GM23338 (cell line): ENCODE measurements at regions not wholly inside any gene's neighbourhood (a gene's known extent, or its start where the extent isn't known, plus 50 kb on each side); places are given as distances from the start of the nearest gene placed in this dataset.

Experiments
- ATAC-seq: fragments of 200-7000 bp; cut with Tn5 transposase; 3 replicates; pipeline ENCODE4 v1.9.1; 2020
- DNase-seq: peaks from one replicate; pipeline ENCODE4 v3.0.0-alpha.2; 2015; ENCODE audit warnings: low spot score
- H2AFZ ChIP-seq: fragments of 200-600 bp; sonication (generic); 2 replicates; pipeline ENCODE4 v1.8.0; 2016; ENCODE audit warnings: antibody characterized with exemption, mild to moderate bottlenecking, moderate library complexity
- H3F3A ChIP-seq: fragments of 200-600 bp; sonication (generic); replicated peaks from 2 replicates; pipeline ENCODE4 v1.8.0; 2017; ENCODE audit warnings: antibody characterized with exemption, mixed run types, low read depth
- H3K27ac ChIP-seq: fragments of 200-600 bp; sonication (generic); 2 replicates; pipeline ENCODE4 v1.6.1; 2016; ENCODE audit warnings: low read depth
- H3K27me3 ChIP-seq: fragments of 200-600 bp; sonication (generic); 2 replicates; pipeline ENCODE4 v1.8.0; 2016; ENCODE audit warnings: mild to moderate bottlenecking, mixed run types, moderate library complexity; ENCODE audit not compliant: insufficient read depth
- H3K36me3 ChIP-seq: fragments of 200-600 bp; sonication (generic); 2 replicates; pipeline ENCODE4 v1.8.0; 2016; ENCODE audit warnings: mild to moderate bottlenecking; ENCODE audit not compliant: insufficient read depth
- H3K4me1 ChIP-seq: fragments of 200-600 bp; sonication (generic); 2 replicates; pipeline ENCODE4 v1.8.0; 2016; ENCODE audit warnings: mild to moderate bottlenecking, moderate library complexity; ENCODE audit not compliant: insufficient read depth
- H3K4me2 ChIP-seq: fragments of 200-600 bp; sonication (generic); 2 replicates; pipeline ENCODE4 v1.7.1; 2017; ENCODE audit warnings: mixed run types
- H3K4me3 ChIP-seq: fragments of 200-600 bp; sonication (generic); 2 replicates; pipeline ENCODE4 v1.6.1; 2016; ENCODE audit warnings: mixed run types
- H3K79me2 ChIP-seq: fragments of 200-600 bp; sonication (generic); replicated peaks from 2 replicates; pipeline ENCODE4 v1.8.0; 2017; ENCODE audit warnings: mild to moderate bottlenecking; ENCODE audit not compliant: insufficient read depth
- H3K9me2 ChIP-seq: fragments of 200-600 bp; sonication (generic); 2 replicates; pipeline ENCODE4 v1.8.0; 2017; ENCODE audit not compliant: insufficient read depth
- H4K20me1 ChIP-seq: fragments of 200-600 bp; sonication (generic); replicated peaks from 2 replicates; pipeline ENCODE4 v1.8.0; 2017; ENCODE audit warnings: mild to moderate bottlenecking; ENCODE audit not compliant: insufficient read depth
- H3K27ac Mint-ChIP-seq: 2 replicates; pipeline ENCODE4 v1.8.0; 2020; ENCODE audit warnings: inconsistent platforms, mild to moderate bottlenecking, moderate library complexity, mixed read lengths
- H3K27me3 Mint-ChIP-seq: 3 replicates; pipeline ENCODE4 v1.8.0; 2022; ENCODE audit warnings: low read depth, mild to moderate bottlenecking, moderate library complexity, mixed read lengths, inconsistent platforms; ENCODE audit not compliant: insufficient read depth, poor library complexity
- H3K36me3 Mint-ChIP-seq: 3 replicates; pipeline ENCODE4 v1.8.0; 2021; ENCODE audit warnings: low read depth, mild to moderate bottlenecking, inconsistent platforms, moderate library complexity, mixed read lengths
- H3K4me1 Mint-ChIP-seq: 3 replicates; pipeline ENCODE4 v1.8.0; 2020; ENCODE audit warnings: mild to moderate bottlenecking, inconsistent platforms, mixed read lengths
- H3K4me3 Mint-ChIP-seq: 3 replicates; pipeline ENCODE4 v1.8.0; 2021; ENCODE audit warnings: moderate library complexity, mild to moderate bottlenecking, inconsistent platforms, mixed read lengths
- H3K9me3 Mint-ChIP-seq: 3 replicates; pipeline ENCODE4 v1.8.0; 2020; ENCODE audit warnings: moderate library complexity, mild to moderate bottlenecking, inconsistent platforms, mixed read lengths
- EZH2 ChIP-seq: fragments of 200-600 bp; sonication (generic); IDR thresholded peaks from one replicate; pipeline ENCODE4 v1.8.0; 2017; ENCODE audit warnings: antibody characterized with exemption, mild to moderate bottlenecking, low read depth; ENCODE audit not compliant: unreplicated experiment
- EZH2phosphoT487 ChIP-seq: fragments of 200-600 bp; sonication (generic); IDR thresholded peaks from one replicate; pipeline ENCODE4 v1.8.1; 2018; ENCODE audit warnings: antibody characterized with exemption; ENCODE audit not compliant: unreplicated experiment
- JUNB ChIP-seq: IDR thresholded peaks from one replicate; pipeline ENCODE4 v1.6.1; 2016; ENCODE audit warnings: antibody characterized with exemption; ENCODE audit not compliant: unreplicated experiment
- NANOG ChIP-seq: IDR thresholded peaks from 2 replicates; pipeline ENCODE4 v1.6.1; 2016; ENCODE audit warnings: antibody characterized with exemption, borderline replicate concordance
- STAT1 ChIP-seq: IDR thresholded peaks from one replicate; pipeline ENCODE4 v1.6.1; 2016; ENCODE audit warnings: antibody characterized with exemption; ENCODE audit not compliant: unreplicated experiment
- TF ChIP-seq, protein P1 (sequence below), 2 experiments: fragments of 200-600 bp in 1 of 2; sonication (generic) in 1 of 2; conservative IDR thresholded peaks; 2 replicates each; pipeline versions ENCODE4 v1.5.1 to v1.6.1; 2016 to 2017; ENCODE audit warnings: antibody characterized with exemption in 2 of 2, low read depth in 2 of 2, mild to moderate bottlenecking in 2 of 2, moderate library complexity in 1 of 2
- TF ChIP-seq, protein P2 (sequence below): fragments of 250-450 bp; sonication (Bioruptor Pico); IDR thresholded peaks from 2 replicates; pipeline ENCODE4 v1.5.0; 2020; ENCODE audit warnings: mild to moderate bottlenecking, moderate library complexity

DNA sequence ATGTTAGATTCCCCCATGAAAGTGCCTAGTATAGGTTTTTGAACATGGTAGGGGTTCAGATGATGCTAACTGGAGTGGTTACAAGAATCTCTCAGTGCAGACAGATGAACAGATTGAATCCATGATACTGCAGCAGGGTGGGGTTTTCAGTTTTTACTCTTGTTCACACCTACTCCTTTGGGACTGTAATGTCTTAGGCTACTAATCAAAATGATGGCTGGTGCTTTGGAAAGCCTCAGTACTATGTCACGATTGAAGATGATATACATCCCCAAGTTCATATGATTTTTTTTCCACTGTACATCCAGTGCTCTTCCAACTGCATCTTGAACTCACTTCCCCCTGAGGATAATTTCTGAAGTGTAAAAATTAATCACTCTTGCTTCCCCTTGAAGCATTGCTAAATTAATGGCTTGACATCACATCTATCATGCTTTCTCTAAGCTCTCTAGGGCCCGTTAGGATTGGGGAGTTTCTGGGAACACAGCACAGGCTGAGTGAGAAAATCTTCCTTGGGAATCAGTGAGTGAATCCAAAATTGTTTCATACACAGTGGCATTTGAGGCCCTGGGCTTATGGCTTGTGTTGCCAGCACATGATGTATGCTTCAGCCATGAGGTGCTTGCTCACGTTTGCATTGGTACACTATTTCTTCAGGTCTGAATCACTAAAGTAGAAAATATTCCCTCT lies 115.0 kb upstream of the TPRG1 start (continued):
- TF ChIP-seq JUNB, result no peak
- TF ChIP-seq EZH2, result no peak
- TF ChIP-seq STAT1, result no peak
- TF ChIP-seq NANOG, result no peak

DNA sequence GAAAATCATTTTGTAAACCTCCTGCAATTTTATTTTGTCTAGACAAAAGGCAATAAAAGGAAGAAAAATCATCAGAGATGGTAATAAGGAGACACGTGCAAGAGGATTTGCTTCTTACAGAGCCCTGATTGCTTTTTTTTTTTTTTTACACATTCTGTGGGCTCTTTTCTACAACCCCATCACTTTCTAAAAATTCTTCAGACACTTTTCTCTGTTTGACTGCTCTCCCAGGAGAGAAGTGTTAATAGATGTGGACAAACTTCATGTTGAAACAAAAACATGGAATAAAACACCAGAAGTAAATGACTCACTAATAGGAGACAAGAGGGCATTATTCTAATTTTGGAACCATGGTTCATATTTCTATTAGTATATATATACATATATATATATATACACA lies 114.4 kb upstream of the TPRG1 start:
- ATAC-seq, result no peak

More for the DNA sequence above, 114.4 kb upstream of the TPRG1 start:
- no peak for DNase-seq
- no peak for TF ChIP-seq EZH2phosphoT487
- TF ChIP-seq, protein P1, sequence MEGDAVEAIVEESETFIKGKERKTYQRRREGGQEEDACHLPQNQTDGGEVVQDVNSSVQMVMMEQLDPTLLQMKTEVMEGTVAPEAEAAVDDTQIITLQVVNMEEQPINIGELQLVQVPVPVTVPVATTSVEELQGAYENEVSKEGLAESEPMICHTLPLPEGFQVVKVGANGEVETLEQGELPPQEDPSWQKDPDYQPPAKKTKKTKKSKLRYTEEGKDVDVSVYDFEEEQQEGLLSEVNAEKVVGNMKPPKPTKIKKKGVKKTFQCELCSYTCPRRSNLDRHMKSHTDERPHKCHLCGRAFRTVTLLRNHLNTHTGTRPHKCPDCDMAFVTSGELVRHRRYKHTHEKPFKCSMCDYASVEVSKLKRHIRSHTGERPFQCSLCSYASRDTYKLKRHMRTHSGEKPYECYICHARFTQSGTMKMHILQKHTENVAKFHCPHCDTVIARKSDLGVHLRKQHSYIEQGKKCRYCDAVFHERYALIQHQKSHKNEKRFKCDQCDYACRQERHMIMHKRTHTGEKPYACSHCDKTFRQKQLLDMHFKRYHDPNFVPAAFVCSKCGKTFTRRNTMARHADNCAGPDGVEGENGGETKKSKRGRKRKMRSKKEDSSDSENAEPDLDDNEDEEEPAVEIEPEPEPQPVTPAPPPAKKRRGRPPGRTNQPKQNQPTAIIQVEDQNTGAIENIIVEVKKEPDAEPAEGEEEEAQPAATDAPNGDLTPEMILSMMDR (conservative IDR thresholded peaks at IDR 0.05; ENCODE audit: low read depth in 2 of 2), result no peak
- TF ChIP-seq, protein P2, sequence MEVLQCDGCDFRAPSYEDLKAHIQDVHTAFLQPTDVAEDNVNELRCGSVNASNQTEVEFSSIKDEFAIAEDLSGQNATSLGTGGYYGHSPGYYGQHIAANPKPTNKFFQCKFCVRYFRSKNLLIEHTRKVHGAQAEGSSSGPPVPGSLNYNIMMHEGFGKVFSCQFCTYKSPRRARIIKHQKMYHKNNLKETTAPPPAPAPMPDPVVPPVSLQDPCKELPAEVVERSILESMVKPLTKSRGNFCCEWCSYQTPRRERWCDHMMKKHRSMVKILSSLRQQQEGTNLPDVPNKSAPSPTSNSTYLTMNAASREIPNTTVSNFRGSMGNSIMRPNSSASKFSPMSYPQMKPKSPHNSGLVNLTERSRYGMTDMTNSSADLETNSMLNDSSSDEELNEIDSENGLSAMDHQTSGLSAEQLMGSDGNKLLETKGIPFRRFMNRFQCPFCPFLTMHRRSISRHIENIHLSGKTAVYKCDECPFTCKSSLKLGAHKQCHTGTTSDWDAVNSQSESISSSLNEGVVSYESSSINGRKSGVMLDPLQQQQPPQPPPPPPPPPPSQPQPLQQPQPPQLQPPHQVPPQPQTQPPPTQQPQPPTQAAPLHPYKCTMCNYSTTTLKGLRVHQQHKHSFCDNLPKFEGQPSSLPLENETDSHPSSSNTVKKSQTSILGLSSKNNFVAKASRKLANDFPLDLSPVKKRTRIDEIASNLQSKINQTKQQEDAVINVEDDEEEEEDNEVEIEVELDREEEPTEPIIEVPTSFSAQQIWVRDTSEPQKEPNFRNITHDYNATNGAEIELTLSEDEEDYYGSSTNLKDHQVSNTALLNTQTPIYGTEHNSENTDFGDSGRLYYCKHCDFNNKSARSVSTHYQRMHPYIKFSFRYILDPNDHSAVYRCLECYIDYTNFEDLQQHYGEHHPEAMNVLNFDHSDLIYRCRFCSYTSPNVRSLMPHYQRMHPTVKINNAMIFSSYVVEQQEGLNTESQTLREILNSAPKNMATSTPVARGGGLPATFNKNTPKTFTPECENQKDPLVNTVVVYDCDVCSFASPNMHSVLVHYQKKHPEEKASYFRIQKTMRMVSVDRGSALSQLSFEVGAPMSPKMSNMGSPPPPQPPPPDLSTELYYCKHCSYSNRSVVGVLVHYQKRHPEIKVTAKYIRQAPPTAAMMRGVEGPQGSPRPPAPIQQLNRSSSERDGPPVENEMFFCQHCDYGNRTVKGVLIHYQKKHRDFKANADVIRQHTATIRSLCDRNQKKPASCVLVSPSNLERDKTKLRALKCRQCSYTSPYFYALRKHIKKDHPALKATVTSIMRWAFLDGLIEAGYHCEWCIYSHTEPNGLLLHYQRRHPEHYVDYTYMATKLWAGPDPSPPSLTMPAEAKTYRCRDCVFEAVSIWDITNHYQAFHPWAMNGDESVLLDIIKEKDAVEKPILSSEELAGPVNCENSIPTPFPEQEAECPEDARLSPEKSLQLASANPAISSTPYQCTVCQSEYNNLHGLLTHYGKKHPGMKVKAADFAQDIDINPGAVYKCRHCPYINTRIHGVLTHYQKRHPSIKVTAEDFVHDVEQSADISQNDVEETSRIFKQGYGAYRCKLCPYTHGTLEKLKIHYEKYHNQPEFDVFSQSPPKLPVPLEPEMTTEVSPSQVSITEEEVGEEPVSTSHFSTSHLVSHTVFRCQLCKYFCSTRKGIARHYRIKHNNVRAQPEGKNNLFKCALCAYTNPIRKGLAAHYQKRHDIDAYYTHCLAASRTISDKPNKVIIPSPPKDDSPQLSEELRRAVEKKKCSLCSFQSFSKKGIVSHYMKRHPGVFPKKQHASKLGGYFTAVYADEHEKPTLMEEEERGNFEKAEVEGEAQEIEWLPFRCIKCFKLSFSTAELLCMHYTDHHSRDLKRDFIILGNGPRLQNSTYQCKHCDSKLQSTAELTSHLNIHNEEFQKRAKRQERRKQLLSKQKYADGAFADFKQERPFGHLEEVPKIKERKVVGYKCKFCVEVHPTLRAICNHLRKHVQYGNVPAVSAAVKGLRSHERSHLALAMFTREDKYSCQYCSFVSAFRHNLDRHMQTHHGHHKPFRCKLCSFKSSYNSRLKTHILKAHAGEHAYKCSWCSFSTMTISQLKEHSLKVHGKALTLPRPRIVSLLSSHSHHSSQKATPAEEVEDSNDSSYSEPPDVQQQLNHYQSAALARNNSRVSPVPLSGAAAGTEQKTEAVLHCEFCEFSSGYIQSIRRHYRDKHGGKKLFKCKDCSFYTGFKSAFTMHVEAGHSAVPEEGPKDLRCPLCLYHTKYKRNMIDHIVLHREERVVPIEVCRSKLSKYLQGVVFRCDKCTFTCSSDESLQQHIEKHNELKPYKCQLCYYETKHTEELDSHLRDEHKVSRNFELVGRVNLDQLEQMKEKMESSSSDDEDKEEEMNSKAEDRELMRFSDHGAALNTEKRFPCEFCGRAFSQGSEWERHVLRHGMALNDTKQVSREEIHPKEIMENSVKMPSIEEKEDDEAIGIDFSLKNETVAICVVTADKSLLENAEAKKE (CRISPR knock-in tag), result no peak
- Histone ChIP-seq H3K4me3 (no peak overlapping the region), H3K9me2 (no peaks in the 10 kb centered on the region), H3K36me3 (no peaks in the 10 kb centered on the region; the same call in 1 of the 2 replicates), H3K4me2 (no peak overlapping the region), H3K79me2 (no peaks in the 10 kb centered on the region), H3K4me1 (no peaks in the 10 kb centered on the region), H2AFZ (no peak overlapping the region), H3K27me3 (no peaks in the 10 kb centered on the region), H4K20me1 (no peaks in the 10 kb centered on the region), H3K27ac (no peak overlapping the region), H3F3A (no peaks in the 10 kb centered on the region)
- Mint-ChIP-seq H3K4me3 (no peak overlapping the region), H3K4me1 (no peaks in the 10 kb centered on the region), H3K36me3 (no peaks in the 10 kb centered on the region), H3K27ac (no peak overlapping the region), H3K9me3 (peaks cover 10% of the 10 kb centered on the region; the same call in 2 of the 3 replicates), H3K27me3 (no peaks in the 10 kb centered on the region)
